ENCODE measurements at regions not wholly inside any gene's neighbourhood (a gene's known extent, or its start where the extent isn't known, plus 50 kb on each side); places are given as distances from the start of the nearest gene placed in this dataset.

GRCh38 chr4:128465523-128465922 lies 177.9 kb upstream of the PGRMC2 start:
- no peak for TF ChIP-seq CTCF (conservative IDR thresholded peaks at IDR 0.05; ENCODE audit: low read length)
- no peak for TF ChIP-seq EZH2phosphoT487 (IDR thresholded peaks at IDR 0.05; ENCODE audit: borderline replicate concordance)
